Esophagus muscularis mucosa (tissue), 4 donors: ENCODE measurements at regions not wholly inside any gene's neighbourhood (a gene's known extent, or its start where the extent isn't known, plus 50 kb on each side); places are given as distances from the start of the nearest gene placed in this dataset.

Experiments used
- DNase-seq: peaks from one replicate; pipeline ENCODE4 v3.0.0-alpha.2; 2017; ENCODE audit errors: extremely low spot score
- H3K27ac ChIP-seq, 4 donors: fragments of 200-600 bp; sonication (generic); replicated peaks in 1 of 4; 1 replicate in 3 of 4; 2 replicates in 1 of 4; pipeline ENCODE4 v1.5.1; 2016 to 2019; ENCODE audit warnings: mild to moderate bottlenecking in 1 of 4
- H3K27me3 ChIP-seq, 4 donors: fragments of 200-600 bp; sonication (generic); one replicate each; pipeline versions ENCODE4 v1.5.1 to v1.6.0; 2016 to 2019
- H3K36me3 ChIP-seq, 4 donors: fragments of 200-600 bp; sonication (generic); one replicate each; pipeline ENCODE4 v1.5.1; 2016 to 2019
- H3K4me1 ChIP-seq, 4 donors: fragments of 200-600 bp; sonication (generic); one replicate each; pipeline ENCODE4 v1.5.1; 2016 to 2019
- H3K4me3 ChIP-seq, 4 donors: fragments of 200-600 bp; sonication (generic); 1 replicate in 2 of 4; 2 replicates in 2 of 4; pipeline ENCODE4 v1.5.1; 2016 to 2019; ENCODE audit warnings: mild to moderate bottlenecking in 4 of 4, moderate library complexity in 1 of 4
- H3K9me3 ChIP-seq, 4 donors: fragments of 200-600 bp; sonication (generic); 1 replicate in 3 of 4; 2 replicates in 1 of 4; pipeline ENCODE4 v1.5.1; 2016 to 2019
- CTCF ChIP-seq, 3 experiments: fragments of 200-600 bp in 2 of 3; fragments of 450-650 bp in 1 of 3; sonication (generic) in 2 of 3; IDR thresholded peaks; one replicate each; pipeline ENCODE4 v1.5.1; 2017 to 2019; ENCODE audit warnings: antibody characterized with exemption in 3 of 3, mild to moderate bottlenecking in 2 of 3, moderate library complexity in 1 of 3
- EP300 ChIP-seq: sonication (generic); formaldehyde crosslinking; IDR thresholded peaks from one replicate; pipeline ENCODE4 v1.6.1; 2017; ENCODE audit warnings: antibody characterized with exemption
- POLR2A ChIP-seq: fragments of 450-650 bp; IDR thresholded peaks from one replicate; pipeline ENCODE4 v1.6.1; 2017; ENCODE audit warnings: antibody characterized with exemption, moderate library complexity, mild to moderate bottlenecking, low read depth
- POLR2AphosphoS5 ChIP-seq, 2 donors: sonication (generic); formaldehyde crosslinking; IDR thresholded peaks; one replicate each; pipeline ENCODE4 v1.6.1; 2017; ENCODE audit warnings: antibody characterized with exemption in 2 of 2
- WGBS: methylation state at CpG from one replicate; pipeline ENCODE4 v1.1.5; 2018; 5-methylcytosine and 5-hydroxymethylcytosine counted together
- intact Hi-C: fragments of 100-400 bp; cut with DNase I; formaldehyde crosslinking; loops from one replicate; pipeline ENCODE4 v1.15.1; 2023

GRCh38 chr1:112807117-112807516, 92.0 kb upstream of the PPM1J start:
- TF ChIP-seq EP300 (no peak), POLR2AphosphoS5 (IDR thresholded peaks at IDR 0.05) (no peak), POLR2A (no peak), CTCF (IDR thresholded peaks at IDR 0.05) (no peak)
- Histone ChIP-seq H3K4me1 (no peaks in the 10 kb centered on the region), H3K27me3 (no peaks in the 10 kb centered on the region), H3K9me3 (no peaks in the 10 kb centered on the region), H3K27ac (no peak overlapping the region), H3K36me3 (no peaks in the 10 kb centered on the region), H3K4me3 (no peak overlapping the region)
- WGBS: 83% methylated on average over 6 of the region's 6 CpGs
- DNase-seq: no peak
- intact Hi-C loops: loop anchor here (5.0 kb wide), 1 partner anchor 235 kb away; no protein-coding TSS in a partner anchor

DNA sequence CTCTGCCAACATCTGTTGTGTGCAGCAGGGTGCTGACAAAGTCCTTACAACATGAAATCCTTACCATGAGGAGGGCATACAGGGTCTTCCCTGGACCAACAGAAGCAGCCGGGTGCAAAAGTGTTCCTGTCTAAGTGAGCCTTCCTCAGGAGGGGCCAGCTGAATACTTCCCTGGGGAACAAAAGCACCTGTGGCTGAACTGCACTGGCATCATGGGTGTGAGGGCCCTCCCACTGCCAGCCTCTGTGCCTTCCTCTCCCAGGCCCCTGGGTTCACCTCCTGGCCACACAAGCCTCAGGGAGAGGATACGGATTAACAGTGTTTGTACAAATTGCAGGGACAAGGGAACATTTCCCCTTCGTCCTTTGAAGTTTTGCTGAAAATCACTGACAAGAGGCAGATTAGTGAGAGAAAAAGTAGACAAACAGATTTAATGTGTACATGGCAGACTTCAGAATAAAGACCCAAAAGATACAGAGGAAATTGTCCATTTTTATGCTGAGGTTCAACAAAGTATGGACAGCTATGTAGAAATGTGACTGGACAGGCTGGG, 91.0 kb upstream of the PPM1J start:
- no peaks in the 10 kb centered on the region for H3K27me3 ChIP-seq
- intact Hi-C loops: loop anchor here (5.0 kb wide), 1 partner anchor 236 kb away; no protein-coding TSS in a partner anchor

GRCh38 chr1:112805155-112805853, 90.2 kb upstream of the PPM1J start:
- H3K9me3 ChIP-seq: no peaks in the 10 kb centered on the region
- intact Hi-C loops: loop anchor here (2.0 to 5.0 kb wide), 2 partner anchors 89 to 237 kb away; no protein-coding TSS in a partner anchor
- no peaks in the 10 kb centered on the region for H3K36me3 ChIP-seq
- H3K27ac ChIP-seq: no peak overlapping the region
- H3K4me3 ChIP-seq: no peak overlapping the region
- no peak for DNase-seq
- H3K27me3 ChIP-seq: no peaks in the 10 kb centered on the region
- H3K4me1 ChIP-seq: no peaks in the 10 kb centered on the region
- 83% methylated on average over 2 of the region's 3 CpGs for WGBS
- TF ChIP-seq POLR2A: no peak

More for the DNA sequence above, 91.0 kb upstream of the PPM1J start:
- no peak for DNase-seq
- TF ChIP-seq CTCF (IDR thresholded peaks at IDR 0.05) (no peak), EP300 (no peak), POLR2AphosphoS5 (IDR thresholded peaks at IDR 0.05) (no peak), POLR2A (no peak)
- H3K9me3 ChIP-seq: no peaks in the 10 kb centered on the region
- H3K27ac ChIP-seq: no peak overlapping the region
- no peak overlapping the region for H3K4me3 ChIP-seq
- no peaks in the 10 kb centered on the region for H3K36me3 ChIP-seq
- no peaks in the 10 kb centered on the region for H3K4me1 ChIP-seq
- WGBS: 77% methylated on average over 3 of the region's 3 CpGs

GRCh38 chr1:112803906-112804762, 89.0 kb upstream of the PPM1J start:
- intact Hi-C loops: loop anchor here (2.0 kb wide), 1 partner anchor 87 kb away; no protein-coding TSS in a partner anchor
- DNase-seq: no peak
- TF ChIP-seq POLR2A: no peak
- peak; percentile 51 to 59 (median 51) for TF ChIP-seq CTCF (IDR thresholded peaks at IDR 0.05)
- peak in 1 of 2 donors; percentile 11 for TF ChIP-seq POLR2AphosphoS5 (IDR thresholded peaks at IDR 0.05)

GRCh38 chr1:112800289-112800688, 85.2 kb upstream of the PPM1J start:
- Histone ChIP-seq H3K36me3 (no peaks in the 10 kb centered on the region), H3K27ac (no peak overlapping the region), H3K4me1 (no peaks in the 10 kb centered on the region), H3K4me3 (no peak overlapping the region), H3K9me3 (no peaks in the 10 kb centered on the region), H3K27me3 (no peaks in the 10 kb centered on the region)
- 50% methylated on average over 2 of the region's 2 CpGs for WGBS
- intact Hi-C loops: no loop called here
- TF ChIP-seq CTCF (IDR thresholded peaks at IDR 0.05): no peak
- no peak for DNase-seq

More at GRCh38 chr1:112803906-112804762, 89.0 kb upstream of the PPM1J start:
- Histone ChIP-seq H3K36me3 (no peaks in the 10 kb centered on the region), H3K9me3 (no peaks in the 10 kb centered on the region), H3K4me1 (no peaks in the 10 kb centered on the region), H3K27me3 (no peaks in the 10 kb centered on the region), H3K4me3 (no peak overlapping the region), H3K27ac (no peak overlapping the region)
- WGBS: 67% methylated on average over 2 of the region's 10 CpGs
